ENCODE measurements at regions not wholly inside any gene's neighbourhood (a gene's known extent, or its start where the extent isn't known, plus 50 kb on each side); places are given as distances from the start of the nearest gene placed in this dataset.

GRCh38 chr11:129265125-129265788 lies 73.1 kb upstream of the ARHGAP32 start:
- DNase-seq, result no peak

- no peak for DNase-seq
These were observed 72.0 kb upstream of the ARHGAP32 start for GRCh38 chr11:129264114-129264513.

- DNase-seq, result no peak
These were observed 68.6 kb upstream of the ARHGAP32 start for GRCh38 chr11:129260750-129261149.

- DNase-seq, result no peak
These were observed 67.8 kb upstream of the ARHGAP32 start for GRCh38 chr11:129259931-129260348.

GRCh38 chr11:129258205-129258604 lies 66.1 kb upstream of the ARHGAP32 start:
- no peak for DNase-seq

GRCh38 chr11:129257512-129257911 lies 65.4 kb upstream of the ARHGAP32 start:
- no peak for DNase-seq

GRCh38 chr11:129252621-129253020 lies 60.5 kb upstream of the ARHGAP32 start:
- DNase-seq, result no peak

- DNase-seq, result no peak
These were observed 58.9 kb upstream of the ARHGAP32 start for GRCh38 chr11:129251067-129251466.

- no peak for DNase-seq
These were observed 57.8 kb upstream of the ARHGAP32 start for GRCh38 chr11:129249923-129250322.

GRCh38 chr11:129249351-129249750 lies 57.2 kb upstream of the ARHGAP32 start:
- no peak for DNase-seq

- no peak for DNase-seq
These were observed 56.5 kb upstream of the ARHGAP32 start for GRCh38 chr11:129248618-129249017.

GRCh38 chr11:129247135-129247534 lies 55.0 kb upstream of the ARHGAP32 start:
- no peak for DNase-seq

GRCh38 chr11:129242855-129243254 lies 50.7 kb upstream of the ARHGAP32 start:
- DNase-seq, result no peak
